ENCODE measurements at regions not wholly inside any gene's neighbourhood (a gene's known extent, or its start where the extent isn't known, plus 50 kb on each side); places are given as distances from the start of the nearest gene placed in this dataset.

DNA sequence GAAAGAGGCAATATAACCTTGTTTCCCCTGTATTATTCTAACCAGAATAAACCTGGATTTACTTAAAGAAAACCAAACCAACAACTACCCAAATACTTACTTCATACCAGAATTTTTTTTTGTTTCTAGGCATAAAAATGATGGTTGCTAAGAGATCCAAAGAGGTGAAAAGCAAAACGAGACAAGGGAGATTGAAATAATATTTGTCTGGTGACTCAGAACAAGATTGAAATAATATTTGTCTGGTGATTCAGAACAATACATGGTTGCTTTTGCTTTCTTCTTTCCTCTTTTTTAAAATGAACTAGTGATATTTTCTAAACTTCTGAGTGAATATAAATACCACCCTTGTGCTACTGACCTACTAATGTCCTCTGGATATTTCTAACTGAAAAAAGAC lies 592.9 kb downstream of the KCTD12 start:
- Histone ChIP-seq H3K27me3 (no peaks in the 10 kb centered on the region), H3K36me3 (no peaks in the 10 kb centered on the region), H3K4me1 (no peaks in the 10 kb centered on the region), H3K27ac (no peak overlapping the region), H3K9me3 (no peaks in the 10 kb centered on the region), H3K4me3 (no peak overlapping the region)
- WGBS, 2 donors (ENCODE audit: low coverage in 1 of 2), result 18 to 19% methylated on average over 1 of the region's 1 CpG
- ATAC-seq, result no peak
- TF ChIP-seq POLR2A (IDR thresholded peaks at IDR 0.05) (no peak), EP300 (IDR thresholded peaks at IDR 0.05) (no peak), POLR2AphosphoS5 (IDR thresholded peaks at IDR 0.05) (no peak)
- TF ChIP-seq, protein P1, sequence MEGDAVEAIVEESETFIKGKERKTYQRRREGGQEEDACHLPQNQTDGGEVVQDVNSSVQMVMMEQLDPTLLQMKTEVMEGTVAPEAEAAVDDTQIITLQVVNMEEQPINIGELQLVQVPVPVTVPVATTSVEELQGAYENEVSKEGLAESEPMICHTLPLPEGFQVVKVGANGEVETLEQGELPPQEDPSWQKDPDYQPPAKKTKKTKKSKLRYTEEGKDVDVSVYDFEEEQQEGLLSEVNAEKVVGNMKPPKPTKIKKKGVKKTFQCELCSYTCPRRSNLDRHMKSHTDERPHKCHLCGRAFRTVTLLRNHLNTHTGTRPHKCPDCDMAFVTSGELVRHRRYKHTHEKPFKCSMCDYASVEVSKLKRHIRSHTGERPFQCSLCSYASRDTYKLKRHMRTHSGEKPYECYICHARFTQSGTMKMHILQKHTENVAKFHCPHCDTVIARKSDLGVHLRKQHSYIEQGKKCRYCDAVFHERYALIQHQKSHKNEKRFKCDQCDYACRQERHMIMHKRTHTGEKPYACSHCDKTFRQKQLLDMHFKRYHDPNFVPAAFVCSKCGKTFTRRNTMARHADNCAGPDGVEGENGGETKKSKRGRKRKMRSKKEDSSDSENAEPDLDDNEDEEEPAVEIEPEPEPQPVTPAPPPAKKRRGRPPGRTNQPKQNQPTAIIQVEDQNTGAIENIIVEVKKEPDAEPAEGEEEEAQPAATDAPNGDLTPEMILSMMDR (IDR thresholded peaks at IDR 0.05), result no peak

DNA sequence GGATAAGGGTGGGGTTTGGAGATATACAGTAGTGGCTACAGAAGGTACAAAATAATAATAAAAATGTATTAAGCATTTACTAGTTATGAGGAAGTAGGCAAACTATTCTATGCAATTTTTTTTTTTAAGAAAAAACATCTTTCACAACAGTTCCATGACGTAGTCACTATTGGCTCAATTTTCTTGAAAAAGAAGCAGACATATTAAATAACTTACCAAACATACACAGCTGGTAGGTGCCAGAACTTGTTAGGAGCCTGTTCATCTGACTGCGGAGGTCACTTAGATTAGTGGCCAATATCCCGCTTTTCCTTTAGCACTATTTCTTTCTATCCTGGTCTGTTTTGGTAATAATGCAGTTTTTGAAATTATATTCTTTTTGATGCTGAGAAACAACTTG lies 593.5 kb downstream of the KCTD12 start:
- TF ChIP-seq, protein P1 (IDR thresholded peaks at IDR 0.05), result no peak
- no peaks in the 10 kb centered on the region for H3K27me3 ChIP-seq
- no peaks in the 10 kb centered on the region for H3K4me1 ChIP-seq
- H3K4me3 ChIP-seq, result no peak overlapping the region
- no peaks in the 10 kb centered on the region for H3K9me3 ChIP-seq
- H3K36me3 ChIP-seq, result no peaks in the 10 kb centered on the region
- WGBS, 2 donors (ENCODE audit: low coverage in 1 of 2), result 96 to 97% methylated on average over 3 of the region's 3 CpGs
- no peak for ATAC-seq
- no peak overlapping the region for H3K27ac ChIP-seq

DNA sequence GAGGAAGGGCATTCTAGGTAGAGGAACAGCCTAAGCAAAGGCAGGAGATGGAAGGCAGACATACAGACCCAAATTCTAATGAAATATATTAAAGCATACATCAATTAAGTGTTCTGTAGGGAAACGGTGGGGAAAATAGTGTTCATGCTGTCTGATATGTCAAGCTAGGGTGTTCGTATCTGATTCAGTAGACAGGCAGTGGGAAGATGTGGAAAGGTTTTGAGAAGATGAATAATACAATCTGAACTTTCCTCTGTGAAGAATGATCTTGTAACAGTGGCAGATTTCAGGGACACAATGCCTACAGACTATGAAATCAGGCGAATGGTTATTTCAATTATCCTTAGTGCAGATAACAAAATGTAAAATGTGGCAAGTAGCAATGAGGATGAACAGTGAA lies 594.2 kb downstream of the KCTD12 start:
- Histone ChIP-seq H3K27ac (no peak overlapping the region), H3K9me3 (no peaks in the 10 kb centered on the region), H3K4me1 (peaks cover 0 to 1% (median 0%) of the 10 kb centered on the region in 3 donors), H3K36me3 (no peaks in the 10 kb centered on the region), H3K27me3 (no peaks in the 10 kb centered on the region), H3K4me3 (no peak overlapping the region)
- 90 to 100% methylated on average over 2 to 3 of the region's 3 CpGs for WGBS, 2 donors (ENCODE audit: low coverage in 1 of 2)
- ATAC-seq, result no peak
- TF ChIP-seq POLR2AphosphoS5 (IDR thresholded peaks at IDR 0.05) (no peak), POLR2A (IDR thresholded peaks at IDR 0.05) (no peak), EP300 (IDR thresholded peaks at IDR 0.05) (no peak)
- TF ChIP-seq, protein P1 (IDR thresholded peaks at IDR 0.05), result no peak

DNA sequence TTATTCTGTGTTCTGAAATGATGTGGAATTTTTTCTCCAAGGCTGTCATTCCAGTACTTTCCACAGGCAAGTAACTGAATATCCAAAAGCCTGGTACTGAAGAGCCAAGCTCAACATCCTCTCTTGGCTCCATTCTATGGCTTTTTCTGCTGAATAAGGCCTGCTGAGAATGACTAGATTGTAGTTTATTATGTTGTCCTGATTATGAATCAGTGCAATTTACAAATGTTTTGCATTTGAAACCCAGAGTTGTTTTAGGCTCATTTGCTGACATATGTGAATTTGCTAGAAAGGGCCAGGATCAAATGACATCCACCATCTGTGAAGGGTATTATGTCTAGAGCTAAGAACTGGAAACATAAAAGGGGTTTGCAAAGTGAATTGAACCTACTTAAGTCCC lies 596.6 kb downstream of the KCTD12 start:
- no peak for TF ChIP-seq POLR2AphosphoS5 (IDR thresholded peaks at IDR 0.05)
- TF ChIP-seq POLR2A (IDR thresholded peaks at IDR 0.05), result no peak
- TF ChIP-seq, protein P1 (IDR thresholded peaks at IDR 0.05), result no peak
- TF ChIP-seq EP300 (IDR thresholded peaks at IDR 0.05), result no peak
- Histone ChIP-seq H3K4me3 (no peak overlapping the region), H3K9me3 (no peaks in the 10 kb centered on the region), H3K27me3 (no peaks in the 10 kb centered on the region), H3K27ac (no peak overlapping the region), H3K4me1 (peaks cover 0 to 13% (median 3%) of the 10 kb centered on the region in 3 donors), H3K36me3 (no peaks in the 10 kb centered on the region)
- ATAC-seq, result no peak

DNA sequence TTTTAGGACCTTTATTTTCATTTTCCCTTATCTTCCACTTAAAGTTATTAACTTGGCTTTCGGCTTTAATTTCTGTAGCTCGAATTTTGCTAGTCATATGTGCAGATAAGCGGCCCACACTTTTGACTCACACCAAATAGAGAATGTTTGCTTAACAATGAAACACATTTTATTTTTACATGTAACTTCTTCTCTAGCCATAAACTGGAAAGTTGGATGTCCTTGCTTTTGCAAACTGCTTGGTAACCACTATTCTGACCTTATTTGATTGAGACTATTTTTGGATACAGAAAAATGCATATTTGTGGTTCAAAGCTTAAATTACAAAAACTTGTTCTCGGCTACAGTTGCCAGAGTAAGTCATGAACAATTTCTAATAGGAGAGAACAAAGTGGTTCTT lies 600.0 kb downstream of the KCTD12 start:
- TF ChIP-seq POLR2A (IDR thresholded peaks at IDR 0.05) (no peak), POLR2AphosphoS5 (IDR thresholded peaks at IDR 0.05) (no peak), EP300 (IDR thresholded peaks at IDR 0.05) (no peak)
- TF ChIP-seq, protein P1 (IDR thresholded peaks at IDR 0.05), result no peak
- peaks cover 0 to 13% (median 3%) of the 10 kb centered on the region in 3 donors for H3K4me1 ChIP-seq
- no peak overlapping the region for H3K4me3 ChIP-seq
- H3K27me3 ChIP-seq, result no peaks in the 10 kb centered on the region
- WGBS, 2 donors (ENCODE audit: low coverage in 1 of 2), result 18 to 38% methylated on average over 4 of the region's 4 CpGs
- H3K36me3 ChIP-seq, result no peaks in the 10 kb centered on the region
- H3K9me3 ChIP-seq, result no peaks in the 10 kb centered on the region
- ATAC-seq, result no peak
- H3K27ac ChIP-seq, result peak overlapping the region in 2 of 4 donors; percentile 16 to 47
